ENCODE measurements at regions not wholly inside any gene's neighbourhood (a gene's known extent, or its start where the extent isn't known, plus 50 kb on each side); places are given as distances from the start of the nearest gene placed in this dataset.

DNA sequence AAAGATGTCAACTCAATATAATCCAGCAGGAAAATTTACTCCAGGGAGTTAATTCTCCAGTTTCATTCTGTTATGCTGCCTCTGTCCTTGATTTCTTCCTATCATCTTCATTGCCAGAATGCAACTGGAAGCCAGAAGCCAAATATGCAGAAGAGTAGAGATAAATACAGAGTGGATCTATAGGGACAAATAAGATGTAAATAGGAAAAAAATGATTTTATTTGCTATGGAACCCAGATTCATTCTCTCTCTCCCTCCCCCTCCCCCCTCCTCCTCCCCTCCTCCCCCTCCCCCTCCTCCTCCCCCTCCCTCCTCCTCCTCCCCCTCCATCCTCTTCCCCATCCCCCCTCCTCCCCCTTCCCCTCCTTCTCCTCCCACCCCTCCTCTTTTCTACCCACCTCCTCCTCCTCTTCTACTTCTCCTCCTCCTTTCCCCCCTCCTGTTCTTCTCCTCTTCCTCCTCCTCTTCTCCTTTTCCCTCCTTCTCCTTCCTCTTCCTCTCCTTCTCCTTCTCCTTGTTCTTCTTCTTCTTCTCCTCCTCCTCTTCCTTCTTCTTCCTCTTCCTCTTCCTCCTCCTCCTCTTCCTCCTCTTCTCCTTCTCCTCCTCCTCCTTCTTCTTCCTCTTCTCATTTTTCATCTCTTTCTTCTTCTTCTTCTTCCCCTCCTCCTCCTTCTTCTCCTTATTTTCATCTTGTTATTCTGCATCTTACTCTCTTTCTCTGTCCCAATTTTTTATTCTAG is 306.4 kb downstream of the NUF2 start:
- Histone ChIP-seq H3K27ac (ENCODE audit: insufficient read depth, low read length) (no peak overlapping the region), H2BK20ac (ENCODE audit: low read depth, low read length) (no peak overlapping the region), H2AFZ (replicated peaks; ENCODE audit: low read length, poor library complexity) (no peak overlapping the region), H3K79me1 (ENCODE audit: low read depth in 1 of 2, low read length in 2 of 2) (no peaks in the 10 kb centered on the region), H2BK15ac (ENCODE audit: low read depth, low read length) (no peak overlapping the region), H4K8ac (ENCODE audit: low read depth in 2 of 2, low read length in 2 of 2) (no peak overlapping the region), H3K56ac (ENCODE audit: extremely low read depth, insufficient read depth, low read length) (no peak overlapping the region), H3K4ac (ENCODE audit: low read depth, low read length) (no peak overlapping the region), H3K4me3 (ENCODE audit: insufficient read depth, low read depth, low read length) (no peak overlapping the region), H3K9me3 (ENCODE audit: control insufficient read depth, insufficient read depth, low read length) (no peaks in the 10 kb centered on the region), H2BK120ac (ENCODE audit: low read depth, low read length) (no peak overlapping the region), H3K18ac (ENCODE audit: low read depth, low read length) (no peak overlapping the region), H3K27me3 (ENCODE audit: control insufficient read depth, insufficient read depth, low read length) (no peaks in the 10 kb centered on the region), H3K4me2 (ENCODE audit: low read depth, low read length) (no peak overlapping the region), H2AK5ac (ENCODE audit: low read depth, low read length) (no peak overlapping the region), H2AK9ac (replicated peaks; ENCODE audit: low read depth, low read length, poor library complexity) (no peak overlapping the region), H4K91ac (ENCODE audit: insufficient read depth, low read depth, low read length) (no peak overlapping the region), H3K9ac (ENCODE audit: low read depth, low read length) (no peak overlapping the region), H3K23ac (ENCODE audit: low read depth, low read length) (no peak overlapping the region), H3K36me3 (ENCODE audit: control insufficient read depth, insufficient read depth, low read length) (no peaks in the 10 kb centered on the region), H4K5ac (ENCODE audit: low read depth, low read length) (no peak overlapping the region), H2BK5ac (ENCODE audit: low read depth, low read length, poor library complexity, severe bottlenecking) (no peak overlapping the region), H4K20me1 (ENCODE audit: insufficient read depth, low read length) (no peaks in the 10 kb centered on the region), H3K4me1 (ENCODE audit: control insufficient read depth, insufficient read depth, low read length) (no peaks in the 10 kb centered on the region), H3K9me1 (ENCODE audit: insufficient read depth, low read length) (no peaks in the 10 kb centered on the region), H3K14ac (replicated peaks; ENCODE audit: low read depth, low read length) (no peak overlapping the region)
- ChIA-PET POLR2A (ENCODE audit: unreplicated experiment) (no interaction called here), CTCF (no interaction called here)
- BruUV-seq (replicated peaks), result no TSS peak
- dilution Hi-C loops (cut with HindIII; ENCODE audit: low sequenced_read_pairs, unreplicated experiment), result no loop called here
- no peak for DNase-seq
- ATAC-seq (ENCODE audit: low read depth), result no peak
- intact Hi-C loops (cut with micrococcal nuclease), result no loop called here
- in situ Hi-C loops (cut with MboI; ENCODE audit: low sequenced_read_pairs), result no loop called here
- TF ChIP-seq POLR2A (IDR thresholded peaks at IDR 0.05; ENCODE audit: low read depth, low read length) (no peak), ELK1 (IDR thresholded peaks at IDR 0.05; ENCODE audit: borderline replicate concordance, low read depth, low read length) (no peak), CEBPB (IDR thresholded peaks at IDR 0.05; ENCODE audit: low read depth, low read length) (no peak), RCOR1 (IDR thresholded peaks at IDR 0.05; ENCODE audit: insufficient replicate concordance, low read length) (no peak), MAFK (IDR thresholded peaks at IDR 0.05; ENCODE audit: low read depth, low read length) (no peak), MAZ (IDR thresholded peaks at IDR 0.05; ENCODE audit: borderline replicate concordance, low read depth, low read length) (no peak), USF2 (IDR thresholded peaks at IDR 0.05; ENCODE audit: low read depth, low read length) (no peak), RFX5 (IDR thresholded peaks at IDR 0.05; ENCODE audit: low read depth, low read length) (no peak), CHD1 (IDR thresholded peaks at IDR 0.05; ENCODE audit: low read depth, low read length) (no peak), RAD21 (IDR thresholded peaks at IDR 0.05; ENCODE audit: low read length) (no peak), MXI1 (IDR thresholded peaks at IDR 0.05; ENCODE audit: borderline replicate concordance, low read depth, low read length) (no peak)

All from IMR-90 (cell line).